ENCODE measurements at regions not wholly inside any gene's neighbourhood (a gene's known extent, or its start where the extent isn't known, plus 50 kb on each side); places are given as distances from the start of the nearest gene placed in this dataset.

DNA sequence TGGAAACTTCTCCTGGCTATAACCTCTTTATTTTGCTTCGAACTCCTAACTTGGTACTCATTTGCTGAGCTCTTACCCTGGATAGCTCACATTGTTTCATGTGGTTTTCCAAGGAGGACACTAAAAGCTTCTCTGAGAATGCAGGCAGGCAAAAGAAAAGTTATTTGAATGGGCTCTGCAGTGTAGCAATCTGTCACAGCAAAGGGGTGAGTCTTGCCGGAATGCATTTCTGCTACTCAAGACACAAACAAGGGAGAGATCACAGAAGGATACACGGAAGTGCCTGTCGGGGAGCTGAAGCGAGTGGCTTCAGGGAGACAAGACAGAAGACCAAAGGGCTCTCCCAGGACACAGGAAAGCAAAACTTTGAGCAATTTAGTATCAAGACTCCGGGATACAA is 265.4 kb downstream of the SS18 start:
- Histone ChIP-seq H3K79me2 (ENCODE audit: control insufficient read depth, insufficient read depth, low read length) (no peaks in the 10 kb centered on the region), H3K27me3 (replicated peaks in 1 of 4; ENCODE audit: control extremely low read depth in 1 of 4, control insufficient read depth in 3 of 4, insufficient read depth in 4 of 4, low read length in 3 of 4) (no peaks in the 10 kb centered on the region), H2AFZ (ENCODE audit: insufficient read depth, low read depth, low read length, poor library complexity, severe bottlenecking) (no peak overlapping the region), H3K9me3 (ENCODE audit: control extremely low read depth in 1 of 3, control insufficient read depth in 2 of 3, insufficient read depth in 1 of 3, low read length in 2 of 3) (no peaks in the 10 kb centered on the region), H3K36me3 (replicated peaks in 1 of 2; ENCODE audit: control extremely low read depth in 1 of 2, control insufficient read depth in 1 of 2, extremely low read depth in 1 of 2, insufficient read depth in 2 of 2, low read length in 1 of 2) (no peaks in the 10 kb centered on the region), H3K9ac (ENCODE audit: low read length) (no peak overlapping the region), H3K4me2 (replicated peaks; ENCODE audit: low read depth, low read length, poor library complexity, severe bottlenecking) (no peak overlapping the region), H3K4me1 (ENCODE audit: control insufficient read depth in 2 of 2, insufficient read depth in 2 of 2, low read length in 2 of 2) (no peaks in the 10 kb centered on the region), H3K4me3 (ENCODE audit: control extremely low read depth in 1 of 5, extremely low read depth in 1 of 5, insufficient read depth in 1 of 5, low read depth in 2 of 5, low read length in 4 of 5) (no peak overlapping the region), H3K27ac (ENCODE audit: low read length in 2 of 2) (no peak overlapping the region), H4K20me1 (ENCODE audit: control insufficient read depth, insufficient read depth, low read length, poor library complexity, severe bottlenecking) (no peaks in the 10 kb centered on the region)
- WGBS (ENCODE audit: insufficient coverage), result 88% methylated on average over 5 of the region's 6 CpGs
- TF ChIP-seq EZH2 (IDR thresholded peaks at IDR 0.05; ENCODE audit: borderline replicate concordance, insufficient read depth, low read depth, low read length, poor library complexity, severe bottlenecking), result no peak
- TF ChIP-seq, protein P1, sequence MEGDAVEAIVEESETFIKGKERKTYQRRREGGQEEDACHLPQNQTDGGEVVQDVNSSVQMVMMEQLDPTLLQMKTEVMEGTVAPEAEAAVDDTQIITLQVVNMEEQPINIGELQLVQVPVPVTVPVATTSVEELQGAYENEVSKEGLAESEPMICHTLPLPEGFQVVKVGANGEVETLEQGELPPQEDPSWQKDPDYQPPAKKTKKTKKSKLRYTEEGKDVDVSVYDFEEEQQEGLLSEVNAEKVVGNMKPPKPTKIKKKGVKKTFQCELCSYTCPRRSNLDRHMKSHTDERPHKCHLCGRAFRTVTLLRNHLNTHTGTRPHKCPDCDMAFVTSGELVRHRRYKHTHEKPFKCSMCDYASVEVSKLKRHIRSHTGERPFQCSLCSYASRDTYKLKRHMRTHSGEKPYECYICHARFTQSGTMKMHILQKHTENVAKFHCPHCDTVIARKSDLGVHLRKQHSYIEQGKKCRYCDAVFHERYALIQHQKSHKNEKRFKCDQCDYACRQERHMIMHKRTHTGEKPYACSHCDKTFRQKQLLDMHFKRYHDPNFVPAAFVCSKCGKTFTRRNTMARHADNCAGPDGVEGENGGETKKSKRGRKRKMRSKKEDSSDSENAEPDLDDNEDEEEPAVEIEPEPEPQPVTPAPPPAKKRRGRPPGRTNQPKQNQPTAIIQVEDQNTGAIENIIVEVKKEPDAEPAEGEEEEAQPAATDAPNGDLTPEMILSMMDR (IDR thresholded peaks at IDR 0.05), result no peak
- DNase-seq (no peak), ATAC-seq (ENCODE audit: low read depth) (no peak)
- Mint-ChIP-seq H3K4me3 (no peak overlapping the region), H3K4me1 (no peaks in the 10 kb centered on the region), H3K27ac (no peak overlapping the region), H3K27me3 (peaks cover 12% of the 10 kb centered on the region), H3K9me3 (ENCODE audit: insufficient read depth) (no peaks in the 10 kb centered on the region)
- ChIA-PET CTCF (no interaction called here), POLR2A (no interaction called here)
- intact Hi-C loops (cut with micrococcal nuclease), result no loop called here

DNA sequence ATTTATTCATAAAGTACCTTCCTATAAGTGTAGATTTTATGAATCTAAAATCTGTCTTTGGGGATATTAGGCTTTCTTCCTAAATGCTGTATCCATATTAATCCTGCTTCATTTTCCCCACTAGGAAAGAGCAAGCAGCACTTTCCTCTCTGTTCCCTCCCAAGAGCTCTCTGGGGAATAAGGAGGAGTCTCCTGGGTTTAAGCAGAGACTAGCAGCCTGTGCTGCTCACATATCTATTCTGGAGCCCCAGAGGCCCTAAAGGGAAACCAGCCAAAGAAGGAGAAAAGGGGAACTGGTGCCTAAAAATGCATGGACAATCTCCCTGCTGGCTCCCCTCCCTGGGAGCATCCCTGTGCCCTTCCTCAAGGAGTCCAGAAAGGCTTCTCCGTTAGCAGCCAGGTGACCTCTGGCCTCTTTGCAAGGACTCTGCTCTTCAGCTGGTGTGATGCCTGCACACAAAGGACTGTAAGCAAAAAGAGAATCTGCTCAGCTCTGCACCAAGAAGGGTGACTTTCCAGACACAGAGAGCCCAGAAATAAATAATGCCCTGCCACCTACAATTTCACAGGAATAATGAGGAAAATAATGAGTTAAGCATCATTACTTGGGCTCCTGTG is 270.6 kb downstream of the SS18 start:
- Mint-ChIP-seq H3K9me3 (ENCODE audit: insufficient read depth) (no peaks in the 10 kb centered on the region), H3K27ac (no peak overlapping the region), H3K27me3 (peaks cover 12% of the 10 kb centered on the region), H3K4me3 (no peak overlapping the region), H3K4me1 (peaks cover 3% of the 10 kb centered on the region)
- Histone ChIP-seq H4K20me1 (ENCODE audit: control insufficient read depth, insufficient read depth, low read length, poor library complexity, severe bottlenecking) (no peaks in the 10 kb centered on the region), H3K4me1 (ENCODE audit: control insufficient read depth in 2 of 2, insufficient read depth in 2 of 2, low read length in 2 of 2) (no peaks in the 10 kb centered on the region), H3K4me2 (replicated peaks; ENCODE audit: low read depth, low read length, poor library complexity, severe bottlenecking) (no peak overlapping the region), H3K36me3 (replicated peaks in 1 of 2; ENCODE audit: control extremely low read depth in 1 of 2, control insufficient read depth in 1 of 2, extremely low read depth in 1 of 2, insufficient read depth in 2 of 2, low read length in 1 of 2) (no peaks in the 10 kb centered on the region), H3K27me3 (replicated peaks in 1 of 4; ENCODE audit: control extremely low read depth in 1 of 4, control insufficient read depth in 3 of 4, insufficient read depth in 4 of 4, low read length in 3 of 4) (no peaks in the 10 kb centered on the region), H3K79me2 (ENCODE audit: control insufficient read depth, insufficient read depth, low read length) (no peaks in the 10 kb centered on the region), H2AFZ (ENCODE audit: insufficient read depth, low read depth, low read length, poor library complexity, severe bottlenecking) (no peak overlapping the region), H3K4me3 (ENCODE audit: control extremely low read depth in 1 of 5, extremely low read depth in 1 of 5, insufficient read depth in 1 of 5, low read depth in 2 of 5, low read length in 4 of 5) (no peak overlapping the region), H3K9ac (ENCODE audit: low read length) (no peak overlapping the region), H3K9me3 (ENCODE audit: control extremely low read depth in 1 of 3, control insufficient read depth in 2 of 3, insufficient read depth in 1 of 3, low read length in 2 of 3) (no peaks in the 10 kb centered on the region), H3K27ac (ENCODE audit: low read length in 2 of 2) (no peak overlapping the region)
- WGBS (ENCODE audit: insufficient coverage), result 92% methylated on average over 1 of the region's 1 CpG
- no peak for DNase-seq
- no peak for ATAC-seq (ENCODE audit: low read depth)
- TF ChIP-seq, protein P1 (IDR thresholded peaks at IDR 0.05), result no peak
- TF ChIP-seq EZH2 (IDR thresholded peaks at IDR 0.05; ENCODE audit: borderline replicate concordance, insufficient read depth, low read depth, low read length, poor library complexity, severe bottlenecking), result no peak
- ChIA-PET CTCF (no interaction called here), POLR2A (no interaction called here)
- intact Hi-C loops (cut with micrococcal nuclease), result no loop called here

Data from B cell (primary cell).